ENCODE measurements at regions not wholly inside any gene's neighbourhood (a gene's known extent, or its start where the extent isn't known, plus 50 kb on each side); places are given as distances from the start of the nearest gene placed in this dataset.

DNA sequence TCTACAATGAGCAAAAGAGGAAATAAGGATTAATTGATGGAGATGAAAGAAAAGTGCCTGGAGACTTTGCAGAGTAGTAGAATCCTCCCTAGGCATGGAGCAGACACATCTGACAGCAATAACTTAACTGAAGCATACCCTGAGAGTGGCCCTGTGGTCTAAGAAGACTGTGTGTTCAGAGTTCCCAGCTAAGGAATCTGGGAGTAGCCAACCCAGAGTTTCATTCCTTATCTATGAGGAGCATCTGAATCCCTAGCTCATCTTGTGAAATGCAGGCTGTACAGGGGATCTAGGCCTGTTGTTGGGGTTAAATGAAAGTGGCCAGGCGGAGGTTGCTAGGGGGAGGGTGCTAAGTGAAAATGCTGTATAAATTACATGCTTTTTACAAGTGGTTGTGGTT, 233.1 kb upstream of the FBXL7 start:
- H3K4me2 ChIP-seq (ENCODE audit: insufficient read depth, low read length, poor library complexity, severe bottlenecking): no peak overlapping the region
- no peak overlapping the region for H3K27ac ChIP-seq (replicated peaks; ENCODE audit: low read length)
- H4K91ac ChIP-seq (ENCODE audit: low read depth, low read length, poor library complexity): no peak overlapping the region
- H3K18ac ChIP-seq (ENCODE audit: low read length): no peak overlapping the region
- no peak overlapping the region for H2AFZ ChIP-seq (ENCODE audit: low read length)
- H2BK5ac ChIP-seq (ENCODE audit: low read length): no peak overlapping the region
- no peak overlapping the region for H2BK15ac ChIP-seq (ENCODE audit: low read length)
- H3K27me3 ChIP-seq (ENCODE audit: control insufficient read depth in 3 of 3, insufficient read depth in 3 of 3, low read depth in 1 of 3, low read length in 3 of 3): no peaks in the 10 kb centered on the region
- H3K4ac ChIP-seq (ENCODE audit: low read length): no peak overlapping the region
- H3K9me3 ChIP-seq (replicated peaks in 1 of 2; ENCODE audit: control insufficient read depth in 2 of 2, insufficient read depth in 1 of 2, low read depth in 1 of 2, low read length in 2 of 2): no peaks in the 10 kb centered on the region
- H3K14ac ChIP-seq (ENCODE audit: low read length): no peak overlapping the region
- H3K79me1 ChIP-seq (ENCODE audit: low read depth, low read length): no peaks in the 10 kb centered on the region
- H3K4me1 ChIP-seq (ENCODE audit: control insufficient read depth in 2 of 2, insufficient read depth in 1 of 2, low read depth in 1 of 2, low read length in 2 of 2): peaks cover 0 to 7% of the 10 kb centered on the region in 2 donors
- H3K23ac ChIP-seq (ENCODE audit: low read depth, low read length, poor library complexity): no peak overlapping the region
- no peak overlapping the region for H3K9ac ChIP-seq (ENCODE audit: low read depth, low read length, poor library complexity)
- H3K4me3 ChIP-seq (ENCODE audit: low read length in 2 of 2): no peak overlapping the region
- no CpG with 5 or more reads among the region's 1 CpG for WGBS, 2 donors (ENCODE audit: extremely low coverage in 2 of 2, insufficient read length in 2 of 2, insufficient replicate concordance in 1 of 2)
- no peak overlapping the region for H2BK120ac ChIP-seq (ENCODE audit: low read depth, low read length)
- no peak overlapping the region for H2BK12ac ChIP-seq (ENCODE audit: low read length)
- H2AK5ac ChIP-seq (ENCODE audit: low read depth, low read length): no peak overlapping the region
- H3K36me3 ChIP-seq (replicated peaks in 1 of 2; ENCODE audit: control insufficient read depth in 2 of 2, insufficient read depth in 2 of 2, low read length in 2 of 2): no peaks in the 10 kb centered on the region
- no peak overlapping the region for H4K8ac ChIP-seq (ENCODE audit: low read depth, low read length)
- DNase-seq (ENCODE audit: low spot score): no peak

DNA sequence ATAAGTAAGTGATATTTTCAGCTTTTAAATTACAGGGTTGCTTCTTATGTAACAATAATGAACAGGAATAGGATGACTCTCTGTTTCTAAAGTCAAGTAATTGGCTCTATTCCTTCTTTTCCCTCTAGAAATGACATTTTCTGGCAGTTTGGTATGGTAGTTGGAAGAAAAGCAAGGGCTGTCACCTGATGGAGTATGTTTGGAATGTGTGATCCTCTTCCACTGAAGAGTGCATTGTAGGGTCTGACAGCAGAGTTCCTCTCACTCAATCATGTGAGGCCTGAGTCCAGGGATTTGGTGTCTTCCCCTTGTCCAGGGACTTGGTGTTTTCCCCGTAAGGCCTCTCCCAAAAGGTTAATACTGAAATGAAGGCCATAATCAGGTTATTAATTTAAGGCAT, 233.8 kb upstream of the FBXL7 start:
- Histone ChIP-seq H4K91ac (ENCODE audit: low read depth, low read length, poor library complexity) (no peak overlapping the region), H3K4me2 (ENCODE audit: insufficient read depth, low read length, poor library complexity, severe bottlenecking) (no peak overlapping the region), H3K27me3 (ENCODE audit: control insufficient read depth in 3 of 3, insufficient read depth in 3 of 3, low read depth in 1 of 3, low read length in 3 of 3) (no peaks in the 10 kb centered on the region), H4K8ac (ENCODE audit: low read depth, low read length) (no peak overlapping the region), H3K4me1 (ENCODE audit: control insufficient read depth in 2 of 2, insufficient read depth in 1 of 2, low read depth in 1 of 2, low read length in 2 of 2) (peaks cover 0 to 7% of the 10 kb centered on the region in 2 donors), H3K4me3 (ENCODE audit: low read length in 2 of 2) (no peak overlapping the region), H3K79me1 (ENCODE audit: low read depth, low read length) (no peaks in the 10 kb centered on the region), H3K18ac (ENCODE audit: low read length) (no peak overlapping the region), H3K9ac (ENCODE audit: low read depth, low read length, poor library complexity) (no peak overlapping the region), H2BK120ac (ENCODE audit: low read depth, low read length) (no peak overlapping the region), H3K36me3 (replicated peaks in 1 of 2; ENCODE audit: control insufficient read depth in 2 of 2, insufficient read depth in 2 of 2, low read length in 2 of 2) (no peaks in the 10 kb centered on the region), H2BK12ac (ENCODE audit: low read length) (no peak overlapping the region), H2AK5ac (ENCODE audit: low read depth, low read length) (no peak overlapping the region), H2BK5ac (ENCODE audit: low read length) (no peak overlapping the region), H2BK15ac (ENCODE audit: low read length) (no peak overlapping the region), H3K4ac (ENCODE audit: low read length) (no peak overlapping the region), H3K9me3 (replicated peaks in 1 of 2; ENCODE audit: control insufficient read depth in 2 of 2, insufficient read depth in 1 of 2, low read depth in 1 of 2, low read length in 2 of 2) (no peaks in the 10 kb centered on the region), H3K27ac (replicated peaks; ENCODE audit: low read length) (no peak overlapping the region), H2AFZ (ENCODE audit: low read length) (no peak overlapping the region), H3K23ac (ENCODE audit: low read depth, low read length, poor library complexity) (no peak overlapping the region), H3K14ac (ENCODE audit: low read length) (no peak overlapping the region)
- no CpG with 5 or more reads among the region's 1 CpG for WGBS, 2 donors (ENCODE audit: extremely low coverage in 2 of 2, insufficient read length in 2 of 2, insufficient replicate concordance in 1 of 2)
- no peak for DNase-seq (ENCODE audit: low spot score)

DNA sequence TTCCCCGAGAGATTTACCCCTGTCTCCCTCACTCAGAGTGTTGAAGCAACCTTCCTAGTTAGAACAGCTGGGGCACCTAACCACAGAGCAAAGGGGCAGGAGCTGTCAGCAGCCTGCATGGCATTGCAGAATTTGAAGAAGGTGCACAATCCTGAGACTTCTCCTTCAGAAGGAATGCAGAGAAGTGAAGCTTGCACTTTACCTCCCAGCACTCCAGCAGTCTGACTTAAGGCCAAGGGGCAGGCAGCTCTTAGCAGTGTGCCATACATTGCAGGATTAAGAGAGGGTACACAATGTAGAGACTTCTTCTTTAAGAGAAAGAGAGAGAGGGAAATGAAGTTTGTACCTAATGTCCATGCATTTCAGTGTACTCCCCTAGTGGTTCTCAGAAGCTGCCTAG, 236.0 kb upstream of the FBXL7 start:
- Histone ChIP-seq H2BK15ac (ENCODE audit: low read length) (no peak overlapping the region), H2AK5ac (ENCODE audit: low read depth, low read length) (no peak overlapping the region), H4K91ac (ENCODE audit: low read depth, low read length, poor library complexity) (no peak overlapping the region), H2BK5ac (ENCODE audit: low read length) (no peak overlapping the region), H3K14ac (ENCODE audit: low read length) (no peak overlapping the region), H2BK12ac (ENCODE audit: low read length) (no peak overlapping the region), H3K9me3 (replicated peaks in 1 of 2; ENCODE audit: control insufficient read depth in 2 of 2, insufficient read depth in 1 of 2, low read depth in 1 of 2, low read length in 2 of 2) (no peaks in the 10 kb centered on the region), H3K79me1 (ENCODE audit: low read depth, low read length) (no peaks in the 10 kb centered on the region), H2AFZ (ENCODE audit: low read length) (no peak overlapping the region), H3K36me3 (replicated peaks in 1 of 2; ENCODE audit: control insufficient read depth in 2 of 2, insufficient read depth in 2 of 2, low read length in 2 of 2) (no peaks in the 10 kb centered on the region), H3K4me3 (ENCODE audit: low read length in 2 of 2) (no peak overlapping the region), H3K9ac (ENCODE audit: low read depth, low read length, poor library complexity) (no peak overlapping the region), H3K27ac (replicated peaks; ENCODE audit: low read length) (no peak overlapping the region), H3K23ac (ENCODE audit: low read depth, low read length, poor library complexity) (no peak overlapping the region), H3K18ac (ENCODE audit: low read length) (peak overlapping the region; percentile 40), H3K4me1 (ENCODE audit: control insufficient read depth in 2 of 2, insufficient read depth in 1 of 2, low read depth in 1 of 2, low read length in 2 of 2) (peaks cover 0 to 14% of the 10 kb centered on the region in 2 donors), H3K27me3 (ENCODE audit: control insufficient read depth in 3 of 3, insufficient read depth in 3 of 3, low read depth in 1 of 3, low read length in 3 of 3) (no peaks in the 10 kb centered on the region), H4K8ac (ENCODE audit: low read depth, low read length) (no peak overlapping the region), H3K4me2 (ENCODE audit: insufficient read depth, low read length, poor library complexity, severe bottlenecking) (no peak overlapping the region), H2BK120ac (ENCODE audit: low read depth, low read length) (no peak overlapping the region), H3K4ac (ENCODE audit: low read length) (no peak overlapping the region)
- DNase-seq (ENCODE audit: low spot score): no peak
- WGBS, 2 donors (ENCODE audit: extremely low coverage in 2 of 2, insufficient read length in 2 of 2, insufficient replicate concordance in 1 of 2): no CpG with 5 or more reads among the region's 1 CpG

DNA sequence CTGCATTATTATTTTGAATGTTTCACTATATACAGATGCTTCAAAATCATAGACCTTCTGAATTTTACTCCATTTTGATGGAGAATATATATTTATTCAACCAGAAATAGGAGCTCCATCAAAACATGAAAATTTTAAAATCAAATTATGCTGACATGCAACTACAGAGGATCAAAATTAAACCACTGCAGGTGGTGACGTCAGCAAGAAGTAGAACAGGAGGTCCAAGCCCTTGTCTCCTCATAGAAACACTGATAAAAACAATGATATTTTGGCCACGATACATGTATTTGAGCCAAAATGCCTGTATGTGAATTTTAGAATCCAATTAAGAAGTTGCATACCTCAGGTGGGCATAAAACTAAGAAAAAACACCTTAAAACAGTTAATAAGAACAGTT, 236.6 kb upstream of the FBXL7 start:
- Histone ChIP-seq H2AK5ac (ENCODE audit: low read depth, low read length) (no peak overlapping the region), H4K91ac (ENCODE audit: low read depth, low read length, poor library complexity) (no peak overlapping the region), H3K23ac (ENCODE audit: low read depth, low read length, poor library complexity) (no peak overlapping the region), H2BK12ac (ENCODE audit: low read length) (no peak overlapping the region), H2BK120ac (ENCODE audit: low read depth, low read length) (no peak overlapping the region), H3K4ac (ENCODE audit: low read length) (no peak overlapping the region), H3K9me3 (replicated peaks in 1 of 2; ENCODE audit: control insufficient read depth in 2 of 2, insufficient read depth in 1 of 2, low read depth in 1 of 2, low read length in 2 of 2) (no peaks in the 10 kb centered on the region), H3K4me2 (ENCODE audit: insufficient read depth, low read length, poor library complexity, severe bottlenecking) (no peak overlapping the region), H3K4me1 (ENCODE audit: control insufficient read depth in 2 of 2, insufficient read depth in 1 of 2, low read depth in 1 of 2, low read length in 2 of 2) (peaks cover 0 to 14% of the 10 kb centered on the region in 2 donors), H3K27ac (replicated peaks; ENCODE audit: low read length) (no peak overlapping the region), H3K18ac (ENCODE audit: low read length) (no peak overlapping the region), H4K8ac (ENCODE audit: low read depth, low read length) (no peak overlapping the region), H3K36me3 (replicated peaks in 1 of 2; ENCODE audit: control insufficient read depth in 2 of 2, insufficient read depth in 2 of 2, low read length in 2 of 2) (no peaks in the 10 kb centered on the region), H2BK15ac (ENCODE audit: low read length) (no peak overlapping the region), H3K79me1 (ENCODE audit: low read depth, low read length) (no peaks in the 10 kb centered on the region), H3K27me3 (ENCODE audit: control insufficient read depth in 3 of 3, insufficient read depth in 3 of 3, low read depth in 1 of 3, low read length in 3 of 3) (no peaks in the 10 kb centered on the region), H3K9ac (ENCODE audit: low read depth, low read length, poor library complexity) (no peak overlapping the region), H3K4me3 (ENCODE audit: low read length in 2 of 2) (no peak overlapping the region), H3K14ac (ENCODE audit: low read length) (no peak overlapping the region), H2AFZ (ENCODE audit: low read length) (no peak overlapping the region), H2BK5ac (ENCODE audit: low read length) (no peak overlapping the region)
- DNase-seq (ENCODE audit: low spot score): no peak
- no CpG with 5 or more reads among the region's 2 CpGs for WGBS, 2 donors (ENCODE audit: extremely low coverage in 2 of 2, insufficient read length in 2 of 2, insufficient replicate concordance in 1 of 2)

All from neuronal stem cell (in vitro differentiated cells).